ENCODE measurements at regions not wholly inside any gene's neighbourhood (a gene's known extent, or its start where the extent isn't known, plus 50 kb on each side); places are given as distances from the start of the nearest gene placed in this dataset.

- TF ChIP-seq CTCF (IDR thresholded peaks at IDR 0.05) (no peak), POLR2A (IDR thresholded peaks at IDR 0.05) (no peak)
Measured at GRCh38 chr17:68179926-68180285, 67.9 kb upstream of the AMZ2 start.

Measured in Peyer's patch (tissue), 4 donors.